GM21447 (cell line): ENCODE measurements at regions not wholly inside any gene's neighbourhood (a gene's known extent, or its start where the extent isn't known, plus 50 kb on each side); places are given as distances from the start of the nearest gene placed in this dataset.

Experiments
- ATAC-seq: cut with Tn5 transposase; IDR thresholded peaks from one replicate; pipeline ENCODE4 v1.9.1; 2021; ENCODE audit not compliant: unreplicated experiment

- ATAC-seq: no peak
Observed at GRCh38 chr15:67980773-67981685, 73.1 kb upstream of the PIAS1 start.

- no peak for ATAC-seq
Observed at GRCh38 chr15:67981848-67982247, 72.3 kb upstream of the PIAS1 start.

- no peak for ATAC-seq
Observed at GRCh38 chr15:67991706-67992105, 62.4 kb upstream of the PIAS1 start.

- ATAC-seq: no peak
Observed at GRCh38 chr15:67992411-67992810, 61.7 kb upstream of the PIAS1 start.

- no peak for ATAC-seq
Observed at GRCh38 chr15:67992834-67993233, 61.3 kb upstream of the PIAS1 start.

- ATAC-seq: no peak
Observed at GRCh38 chr15:67997996-67998395, 56.1 kb upstream of the PIAS1 start.

GRCh38 chr15:67998599-67999133, 55.4 kb upstream of the PIAS1 start:
- no peak for ATAC-seq

- ATAC-seq: no peak
Observed at GRCh38 chr15:67999320-68000100, 54.6 kb upstream of the PIAS1 start.

GRCh38 chr15:68000754-68001153, 53.4 kb upstream of the PIAS1 start:
- ATAC-seq: no peak

- ATAC-seq: no peak
Observed at GRCh38 chr15:68001811-68002210, 52.3 kb upstream of the PIAS1 start.

- no peak for ATAC-seq
Observed at GRCh38 chr15:68003297-68003696, 50.8 kb upstream of the PIAS1 start.
